HG03097 (cell line): ENCODE measurements at regions not wholly inside any gene's neighbourhood (a gene's known extent, or its start where the extent isn't known, plus 50 kb on each side); places are given as distances from the start of the nearest gene placed in this dataset.
"Not testable (repeated sequence)": the region's sequence is repeated elsewhere in the genome, so short reads cannot be mapped to it uniquely, and the experiment has no call there.

ENCODE experiments used
- ATAC-seq: cut with Tn5 transposase; IDR thresholded peaks from one replicate; pipeline ENCODE4 v1.9.1; 2021; ENCODE audit not compliant: unreplicated experiment, low FRiP score

DNA sequence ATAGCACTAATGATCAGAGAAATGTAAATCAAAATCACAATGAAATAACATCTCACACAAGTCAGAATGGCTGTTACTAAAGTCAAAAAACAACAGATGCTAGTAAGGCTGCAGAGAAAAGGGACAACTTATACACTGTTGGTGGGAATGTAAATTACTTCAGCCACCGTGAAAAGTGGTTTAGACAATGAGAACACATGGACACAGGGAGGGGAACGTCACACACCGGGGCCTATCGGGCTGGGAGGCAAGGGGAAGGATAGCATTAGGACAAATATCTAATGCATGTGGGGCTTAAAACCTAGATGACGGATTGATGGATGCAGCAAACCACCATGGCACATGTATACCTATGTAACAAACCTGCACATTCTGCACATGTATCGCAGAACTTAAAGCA, 602.0 kb downstream of the SATB2 start:
- not testable (repeated sequence) for ATAC-seq

DNA sequence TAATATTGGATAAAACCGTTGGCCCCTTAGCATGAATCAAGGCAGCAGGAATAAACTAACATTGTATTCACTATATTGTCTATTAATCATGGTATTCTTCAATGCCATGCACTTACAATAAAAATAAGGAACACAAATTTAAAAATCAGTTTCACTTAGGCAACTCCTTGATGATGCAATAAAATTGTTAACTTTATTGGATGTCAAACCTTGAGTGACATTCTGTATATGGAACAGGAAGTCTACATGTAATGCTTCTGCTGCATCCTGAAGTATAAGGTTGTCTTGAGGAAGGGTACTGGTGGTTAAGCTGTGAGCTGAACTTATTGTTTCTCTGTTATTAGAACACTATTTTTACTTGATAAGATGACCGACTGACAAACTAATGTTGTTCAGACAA, 605.5 kb downstream of the SATB2 start:
- no peak for ATAC-seq

- no peak for ATAC-seq
These were observed 632.2 kb downstream of the SATB2 start for GRCh38 chr2:198825534-198825933.

GRCh38 chr2:198817536-198817935, 640.2 kb downstream of the SATB2 start:
- ATAC-seq, result no peak

GRCh38 chr2:198815626-198816025, 642.1 kb downstream of the SATB2 start:
- no peak for ATAC-seq

DNA sequence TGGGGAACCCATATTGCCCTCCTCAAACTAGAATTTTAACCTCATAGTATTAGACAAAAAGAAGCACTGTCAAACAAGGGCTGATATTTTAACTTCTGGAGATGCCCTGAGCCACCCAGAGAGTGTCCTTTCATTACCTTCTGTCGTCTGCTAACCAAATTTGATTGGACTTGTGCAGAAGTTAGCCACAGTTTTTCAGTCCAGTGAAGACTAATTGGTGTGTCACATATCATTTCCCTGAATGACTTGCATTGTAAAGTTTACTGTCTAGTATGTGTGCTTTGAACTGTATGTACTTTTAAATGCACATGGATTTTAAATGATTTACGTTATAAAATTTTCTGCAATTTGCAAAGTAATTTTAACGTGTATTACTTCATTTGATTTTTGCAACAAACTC, 646.5 kb downstream of the SATB2 start:
- ATAC-seq, result no peak

GRCh38 chr2:198809976-198810375, 647.8 kb downstream of the SATB2 start:
- no peak for ATAC-seq

DNA sequence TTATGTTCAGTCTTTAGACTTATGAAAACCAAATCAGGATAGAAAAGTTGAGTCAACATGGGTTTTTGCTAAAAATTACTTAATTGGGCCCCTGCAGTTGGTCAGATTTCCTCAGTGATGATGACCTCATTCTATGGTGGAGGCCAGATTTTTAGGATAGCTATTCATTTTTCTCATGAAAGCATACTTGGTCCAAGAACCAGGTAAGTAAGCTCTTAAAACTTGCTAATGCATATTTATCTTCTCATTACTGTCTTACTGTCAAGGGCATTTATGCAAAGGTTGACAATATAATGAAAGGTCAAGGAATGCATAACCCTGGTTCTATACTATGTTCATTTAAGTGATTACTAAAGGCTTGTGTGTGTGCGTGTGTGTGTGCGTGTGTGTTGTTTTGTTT, 650.6 kb downstream of the SATB2 start:
- ATAC-seq, result no peak

GRCh38 chr2:198795419-198795818, 662.3 kb downstream of the SATB2 start:
- ATAC-seq, result no peak

GRCh38 chr2:198791623-198792022, 666.1 kb downstream of the SATB2 start:
- ATAC-seq, result no peak

DNA sequence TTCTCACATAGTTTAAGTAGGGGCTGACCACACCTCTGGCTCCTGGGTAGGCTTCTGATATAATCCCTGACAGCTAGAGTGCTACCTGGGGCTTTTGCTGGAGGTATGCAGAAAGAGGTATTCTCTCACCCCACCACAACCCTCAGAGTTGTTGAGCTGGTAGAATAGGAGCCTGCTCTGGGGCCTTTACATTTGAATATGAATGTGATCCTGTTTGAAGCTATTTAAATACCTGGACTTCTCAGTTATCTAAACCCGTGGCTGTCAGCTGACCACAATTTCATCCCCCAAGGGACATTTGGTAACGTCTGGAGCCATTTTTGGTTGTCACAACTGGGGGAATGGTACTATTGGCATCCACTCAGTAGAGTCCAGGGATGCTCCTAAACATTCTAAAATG, 669.1 kb downstream of the SATB2 start:
- ATAC-seq, result no peak

DNA sequence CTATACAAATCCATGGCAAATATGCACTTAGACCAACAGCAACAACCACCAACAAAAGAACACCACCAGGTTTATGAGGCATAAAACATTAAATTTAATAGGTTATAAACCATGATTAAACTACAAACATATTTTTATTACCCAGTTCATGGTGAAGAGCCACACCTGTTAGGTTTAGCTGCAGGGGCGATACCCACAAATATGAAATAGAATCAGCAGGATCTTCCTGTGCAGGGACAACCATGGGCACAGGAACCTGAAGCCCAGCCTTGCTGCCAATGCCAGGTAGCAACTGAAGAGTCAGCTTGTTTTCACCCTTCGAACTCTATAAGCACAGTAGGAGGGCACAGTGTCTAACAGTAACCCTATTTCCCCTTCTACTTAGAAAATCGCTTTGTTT, 675.0 kb downstream of the SATB2 start:
- ATAC-seq, result no peak

- ATAC-seq, result no peak
These were observed 680.9 kb downstream of the SATB2 start for GRCh38 chr2:198776616-198777406.

GRCh38 chr2:198775737-198776136, 682.0 kb downstream of the SATB2 start:
- ATAC-seq, result no peak

DNA sequence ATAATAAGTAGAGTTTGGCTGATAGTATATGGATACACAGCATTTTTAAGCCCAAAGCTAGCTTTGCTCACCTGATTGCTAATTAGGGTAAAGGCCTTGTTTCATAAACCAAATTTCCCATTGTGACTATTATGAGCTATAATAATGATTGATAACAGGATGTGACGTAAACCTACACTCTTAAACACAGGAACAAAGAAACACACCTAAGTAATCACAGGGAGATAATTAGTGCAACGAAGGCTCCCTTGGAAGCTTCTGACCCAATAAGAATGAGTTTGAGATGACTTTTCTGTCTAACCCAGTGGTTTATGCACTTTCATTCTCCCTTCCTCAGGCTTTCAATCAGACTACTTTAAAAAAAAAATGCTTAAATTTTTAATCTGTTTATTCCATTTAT, 683.2 kb downstream of the SATB2 start:
- no peak for ATAC-seq

GRCh38 chr2:198767694-198768093, 690.0 kb downstream of the SATB2 start:
- no peak for ATAC-seq

- no peak for ATAC-seq
These were observed 693.9 kb downstream of the SATB2 start for GRCh38 chr2:198763793-198764192.

DNA sequence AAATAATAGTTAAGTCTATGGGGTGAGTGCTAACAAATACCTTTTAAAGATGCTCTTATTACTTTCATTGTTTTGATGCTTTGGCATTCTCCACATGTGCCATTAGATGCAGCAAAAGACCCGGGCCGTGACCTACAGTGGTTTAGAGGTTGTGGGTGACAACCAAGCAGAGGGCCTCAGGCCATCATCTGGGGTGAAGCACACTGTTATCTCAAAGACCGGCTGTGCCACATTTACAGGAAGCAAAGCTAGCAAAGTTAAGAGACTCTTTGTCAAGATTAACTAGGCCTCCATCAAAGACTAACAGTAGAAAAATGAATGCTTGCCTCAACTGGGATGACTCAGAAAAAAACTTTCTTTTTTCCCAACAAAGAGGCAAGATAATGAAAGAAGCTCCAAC, 695.3 kb downstream of the SATB2 start:
- no peak for ATAC-seq

GRCh38 chr2:198757069-198757468, 700.7 kb downstream of the SATB2 start:
- no peak for ATAC-seq

DNA sequence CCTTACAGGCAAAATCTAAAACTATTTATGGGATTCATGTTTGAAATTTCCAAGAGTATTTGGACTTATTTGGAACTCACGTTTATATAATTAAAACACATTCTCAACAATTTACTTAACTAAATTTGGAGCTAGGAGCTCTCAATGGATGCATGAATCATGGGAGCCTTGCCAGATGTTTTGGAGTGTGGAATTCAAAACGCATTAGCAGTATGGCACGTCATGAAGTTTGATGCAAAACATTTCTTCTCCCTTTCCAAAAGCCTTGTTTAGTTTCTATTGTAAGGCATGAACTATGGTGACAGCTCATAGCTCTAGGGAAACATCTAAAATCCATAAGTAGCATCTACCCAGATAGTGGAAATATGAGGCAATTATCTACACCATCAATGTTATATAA, 701.6 kb downstream of the SATB2 start:
- no peak for ATAC-seq

DNA sequence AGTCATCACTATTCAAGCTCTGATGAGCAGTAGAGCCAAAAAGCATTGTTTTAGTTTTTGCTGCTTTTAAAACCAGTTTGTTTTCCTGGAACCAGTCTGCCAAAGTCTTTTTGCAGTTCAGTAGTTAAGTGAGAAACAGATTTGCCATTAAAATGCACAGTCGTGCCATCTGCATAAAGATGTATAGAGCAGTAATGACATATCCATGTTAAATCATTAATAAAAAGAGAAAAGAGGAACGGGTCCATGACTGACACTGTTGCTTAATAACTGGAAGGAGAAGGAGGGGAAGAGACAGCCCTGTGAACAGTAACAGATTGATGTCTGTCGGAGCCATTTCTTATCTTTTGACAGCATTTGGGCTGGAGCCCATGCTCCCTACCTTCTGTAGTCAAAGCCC, 704.6 kb downstream of the SATB2 start:
- ATAC-seq, result no peak

DNA sequence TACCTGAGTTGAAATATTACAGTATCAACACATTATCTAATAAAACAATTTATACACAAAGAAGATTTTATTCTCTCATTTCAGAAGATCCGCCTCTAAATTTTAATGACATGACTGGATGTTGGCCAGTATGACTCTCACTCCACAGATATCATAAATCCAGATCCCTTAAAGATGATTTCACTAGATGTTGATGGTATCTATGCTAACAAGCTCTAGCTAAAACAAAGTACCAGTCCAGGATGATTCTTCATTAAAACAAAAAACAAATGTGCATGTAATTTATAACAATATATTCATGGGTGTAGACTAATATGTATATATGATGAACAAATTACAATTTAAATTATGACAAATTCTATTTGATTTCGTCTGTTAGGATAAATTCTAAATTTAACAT, 708.4 kb downstream of the SATB2 start:
- no peak for ATAC-seq
